ENCODE measurements at regions not wholly inside any gene's neighbourhood (a gene's known extent, or its start where the extent isn't known, plus 50 kb on each side); places are given as distances from the start of the nearest gene placed in this dataset.

GRCh38 chr15:70291305-70292075 lies 193.8 kb upstream of the TLE3 start:
- TF ChIP-seq CTCF (conservative IDR thresholded peaks at IDR 0.05 in 1 of 2, IDR thresholded peaks at IDR 0.05 in 1 of 2; ENCODE audit: low read depth in 1 of 2, low read length in 2 of 2) = no peak
- TF ChIP-seq EZH2 (IDR thresholded peaks at IDR 0.05; ENCODE audit: low read length, missing control alignments) = no peak
